NCI-H345 treated with DMSO at 0.1 percent for 48 hours (cell line): ENCODE measurements at regions not wholly inside any gene's neighbourhood (a gene's known extent, or its start where the extent isn't known, plus 50 kb on each side); places are given as distances from the start of the nearest gene placed in this dataset.

Experiments
- DNase-seq: peaks from one replicate; lab custom pipeline; 2025; ENCODE audit not compliant: unreplicated experiment; lab: John Stamatoyannopoulos, UW

DNA sequence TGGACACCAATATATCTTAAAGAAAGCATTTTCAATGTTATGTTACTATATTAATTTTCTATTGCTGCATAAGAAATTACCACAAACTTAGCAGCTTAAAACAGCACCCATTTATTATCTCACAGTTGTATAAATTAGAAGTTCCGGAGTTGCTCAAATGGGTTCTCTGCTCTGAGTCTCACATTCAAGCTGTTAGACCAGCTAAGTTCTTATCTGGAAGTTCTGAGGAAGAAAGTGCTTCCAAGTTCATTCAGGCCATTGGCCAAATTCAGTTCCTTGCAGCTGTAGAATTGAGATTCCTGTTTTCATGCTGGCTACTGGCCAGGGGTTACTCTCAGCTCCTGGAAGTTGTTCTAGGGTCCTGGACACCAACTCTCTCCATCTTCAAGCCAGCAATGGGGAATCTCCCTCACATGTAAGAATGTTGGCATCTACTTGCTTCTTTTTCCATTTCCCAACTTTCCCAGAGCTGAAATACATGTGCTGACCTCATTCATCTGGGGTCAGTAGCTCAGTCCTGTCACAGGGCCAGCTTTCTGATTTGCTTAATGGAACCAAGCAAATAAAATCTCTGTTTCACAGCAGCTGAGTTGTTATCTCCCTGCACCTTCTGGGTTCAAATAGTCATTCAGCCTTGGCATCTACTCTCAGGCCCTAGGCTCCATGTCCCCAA lies 99.6 kb upstream of the INTU start:
- no peak for DNase-seq

DNA sequence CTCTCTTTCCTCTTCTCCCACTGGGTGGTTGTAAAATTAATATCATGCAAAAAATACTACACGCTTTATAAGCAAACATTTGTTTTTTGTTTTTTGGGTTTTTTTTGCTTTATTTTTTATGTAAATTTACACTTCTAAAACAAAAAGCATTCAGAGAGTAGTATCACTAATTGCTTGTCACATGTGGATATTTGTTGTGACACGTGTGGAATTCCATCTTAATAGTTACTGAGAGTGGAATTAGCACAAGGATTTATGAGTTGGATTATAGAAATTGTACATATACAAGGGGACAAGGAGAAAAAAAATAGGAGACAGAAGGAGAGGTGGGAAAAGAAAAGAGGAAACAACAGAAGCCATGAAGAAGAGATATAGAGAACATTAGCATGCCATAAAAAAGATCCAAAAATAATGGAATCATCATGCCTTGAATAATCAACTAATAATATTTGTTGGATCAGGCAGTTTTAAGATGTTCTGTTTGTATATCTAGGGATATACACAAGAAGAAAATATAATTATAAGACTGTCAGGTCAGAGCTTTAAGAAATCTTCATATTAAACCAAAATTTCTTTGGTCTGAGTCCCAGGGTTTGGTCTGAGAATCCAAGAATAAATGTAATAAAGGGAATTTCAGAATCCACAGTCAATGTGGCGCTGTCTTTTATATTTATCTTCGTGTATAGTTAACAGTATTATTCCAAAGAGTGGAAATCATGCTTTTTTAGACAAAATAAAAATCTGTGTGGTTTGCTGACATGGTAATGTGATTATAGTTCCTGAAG lies 98.5 kb upstream of the INTU start:
- no peak for DNase-seq

DNA sequence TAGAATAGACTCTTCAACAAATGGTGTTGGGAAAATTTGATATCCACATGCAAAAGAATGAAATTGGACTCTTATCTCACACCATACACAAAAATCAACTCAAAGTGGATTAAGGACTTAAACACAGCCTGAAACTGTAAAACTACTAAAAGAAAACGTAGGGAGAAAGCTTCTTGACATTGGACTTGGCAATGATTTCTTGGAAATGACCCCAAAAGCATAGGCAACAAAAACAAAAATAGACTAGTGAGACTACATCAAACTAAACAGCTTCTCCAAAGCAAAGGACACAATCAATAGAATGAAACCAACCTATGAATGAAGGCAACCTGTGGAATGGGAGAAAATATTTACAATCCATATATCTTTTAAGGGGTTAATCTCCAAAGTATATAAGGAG lies 94.7 kb upstream of the INTU start:
- DNase-seq = no peak

DNA sequence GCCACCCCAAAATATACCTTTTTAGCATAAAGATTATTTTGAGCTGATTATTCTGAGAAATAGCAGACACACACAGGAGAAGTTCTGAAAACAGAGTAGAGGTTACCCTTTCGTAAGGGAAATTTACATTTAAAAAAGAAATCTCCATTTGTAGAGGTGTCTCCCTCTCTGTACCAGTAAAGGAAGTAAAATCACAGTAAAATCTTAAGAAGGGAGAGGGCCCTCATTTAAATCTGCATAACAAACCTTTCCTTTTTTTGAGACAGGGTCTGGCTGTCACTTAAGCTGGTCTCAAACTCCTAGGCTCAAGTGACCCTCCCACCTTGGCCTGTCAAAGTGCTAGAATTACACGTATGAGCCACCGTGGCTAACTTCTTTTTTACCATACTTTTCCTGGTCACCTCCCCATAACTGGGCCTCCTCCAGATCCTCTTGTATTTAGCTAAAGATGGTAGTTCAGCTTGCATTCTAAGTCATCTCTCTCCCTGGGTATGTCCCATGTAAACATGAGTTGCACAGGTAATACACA lies 92.2 kb upstream of the INTU start:
- DNase-seq = no peak

DNA sequence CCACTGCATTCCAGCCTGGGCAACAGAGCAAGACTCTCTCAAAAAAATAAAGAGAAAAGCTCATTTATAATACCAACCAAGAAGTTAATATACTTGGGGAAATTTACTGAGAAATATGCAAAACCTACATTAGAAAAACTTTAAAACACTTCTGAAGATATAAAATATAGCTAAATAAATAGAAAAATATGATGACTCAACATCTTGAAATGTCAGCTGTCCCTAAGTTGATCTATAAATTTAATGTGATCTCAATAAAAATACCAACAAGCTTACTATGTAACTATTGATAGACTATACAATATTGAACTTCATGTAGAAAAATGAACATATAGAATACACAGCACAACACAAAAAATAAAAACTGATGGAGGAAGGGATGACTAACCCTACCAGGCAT lies 87.5 kb upstream of the INTU start:
- DNase-seq = no peak

DNA sequence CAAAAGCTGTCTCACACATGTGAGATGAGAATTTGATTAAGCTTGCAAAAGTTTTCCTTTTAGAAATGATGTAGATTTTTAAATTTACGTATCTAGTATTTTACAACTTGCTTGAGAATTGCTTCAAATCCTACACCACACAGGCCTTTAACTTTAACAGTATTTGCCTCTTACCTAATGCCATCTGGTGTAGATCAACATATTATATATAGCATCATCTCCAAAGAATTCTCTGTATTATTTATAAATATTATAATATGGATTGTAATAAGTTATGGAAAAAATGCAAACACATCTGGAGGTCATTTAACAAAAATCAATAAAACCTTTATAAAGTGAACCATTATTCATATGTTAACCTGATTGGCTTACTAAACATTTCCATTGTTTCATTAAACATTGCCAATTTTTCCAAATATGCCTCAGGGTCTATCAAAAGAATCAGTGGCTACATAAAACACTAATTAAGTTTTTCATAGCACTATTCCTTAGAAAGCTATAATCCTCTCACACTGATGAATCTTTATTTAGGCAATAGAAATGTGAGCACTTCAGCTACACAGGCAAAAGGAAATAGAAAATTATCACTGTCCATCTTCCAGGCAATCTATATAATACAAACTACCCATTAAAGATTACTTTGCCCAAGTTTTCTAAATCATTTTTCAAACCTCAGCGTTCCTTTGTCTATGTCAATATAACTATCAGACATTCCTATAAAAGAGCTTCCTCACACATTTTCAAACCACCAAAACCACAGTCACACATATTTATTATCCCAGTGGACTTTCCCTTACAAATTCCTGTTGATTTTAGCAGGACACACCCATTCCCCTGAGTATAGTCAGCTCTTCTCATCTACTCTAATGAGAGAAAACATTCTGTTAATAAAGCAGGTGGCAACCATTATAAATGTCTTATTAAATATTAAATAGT lies 83.5 kb upstream of the INTU start:
- DNase-seq = no peak

DNA sequence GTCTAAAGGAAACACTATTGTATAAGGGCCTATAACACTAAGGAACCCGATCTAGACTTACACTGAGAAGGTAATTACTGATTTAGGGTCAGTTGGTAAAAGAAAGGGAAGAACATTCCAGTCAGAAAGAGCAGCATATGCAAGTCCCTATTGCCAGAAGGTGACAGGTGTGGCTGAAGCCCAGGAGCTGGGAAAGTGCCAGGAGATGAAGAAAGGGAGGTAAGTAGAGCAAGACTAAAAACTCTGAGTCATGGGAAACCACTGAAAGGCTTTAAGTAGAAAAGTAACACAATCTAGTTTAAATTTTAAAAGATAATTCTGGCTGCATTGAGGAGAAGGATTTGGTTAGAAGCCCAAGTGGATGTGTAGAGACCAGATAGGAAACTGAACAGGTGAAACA lies 77.7 kb upstream of the INTU start:
- no peak for DNase-seq

DNA sequence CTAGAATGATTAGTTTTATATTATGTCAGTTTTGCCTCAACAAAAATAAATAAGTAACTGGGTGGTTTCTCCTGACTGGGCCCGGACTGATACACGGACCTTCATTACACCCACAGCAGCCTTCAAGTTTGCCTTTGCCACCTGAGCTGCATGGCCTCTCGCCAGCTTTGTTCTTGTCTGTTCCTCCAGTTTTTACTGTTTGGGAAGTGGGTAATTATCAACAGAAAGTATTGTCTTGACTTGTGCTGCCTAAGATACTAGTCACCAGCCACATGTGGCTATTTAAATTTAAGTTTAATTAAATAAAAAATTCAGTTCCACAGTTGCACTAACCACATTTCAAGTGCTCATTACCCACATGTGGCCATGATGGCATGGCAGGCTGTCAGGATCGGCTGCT lies 74.7 kb upstream of the INTU start:
- no peak for DNase-seq

DNA sequence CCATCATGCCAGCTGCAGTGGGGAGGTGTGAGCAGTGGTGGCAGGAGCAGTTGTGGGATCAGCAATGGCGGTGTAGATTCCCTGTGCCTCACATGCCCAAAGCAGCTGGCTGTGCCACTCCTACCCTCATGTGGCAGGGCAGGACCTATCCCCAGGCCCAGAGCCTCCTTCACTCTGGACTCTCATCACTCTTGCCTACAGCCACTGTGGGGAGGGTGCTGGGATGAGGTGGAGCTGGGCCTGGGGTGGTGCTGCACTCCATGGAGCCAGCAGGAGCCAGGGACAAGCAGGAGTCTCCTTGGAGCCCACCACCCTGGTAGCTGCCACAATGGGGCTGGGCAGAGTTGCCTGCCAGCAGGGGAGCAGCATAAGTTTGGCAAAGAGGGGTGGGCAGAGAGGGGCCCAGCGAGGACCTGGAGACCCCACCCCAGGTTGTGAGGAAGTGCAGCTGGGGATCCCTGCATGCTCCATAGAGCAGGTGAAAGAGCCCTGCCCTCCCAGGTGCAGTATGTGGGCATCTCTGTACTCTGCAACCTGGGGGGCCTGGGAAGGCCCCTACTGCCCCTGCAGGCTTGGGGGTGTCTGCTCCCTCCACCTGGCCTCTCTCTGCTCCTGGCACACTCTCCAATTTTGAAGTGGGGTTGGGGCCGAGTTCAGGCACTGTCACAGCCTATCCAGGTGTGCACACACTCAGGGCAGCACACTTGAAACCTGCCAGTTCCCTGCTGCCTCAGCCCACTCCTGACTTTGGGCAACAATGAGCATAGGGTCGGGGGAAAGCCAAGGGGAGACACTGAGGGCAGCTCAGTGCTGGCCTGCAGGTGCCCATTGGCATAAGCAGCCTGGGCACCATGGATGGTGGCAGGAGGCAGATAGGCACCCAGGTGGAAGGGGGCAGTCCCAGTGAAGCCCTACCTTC lies 74.0 kb upstream of the INTU start:
- no peak for DNase-seq

DNA sequence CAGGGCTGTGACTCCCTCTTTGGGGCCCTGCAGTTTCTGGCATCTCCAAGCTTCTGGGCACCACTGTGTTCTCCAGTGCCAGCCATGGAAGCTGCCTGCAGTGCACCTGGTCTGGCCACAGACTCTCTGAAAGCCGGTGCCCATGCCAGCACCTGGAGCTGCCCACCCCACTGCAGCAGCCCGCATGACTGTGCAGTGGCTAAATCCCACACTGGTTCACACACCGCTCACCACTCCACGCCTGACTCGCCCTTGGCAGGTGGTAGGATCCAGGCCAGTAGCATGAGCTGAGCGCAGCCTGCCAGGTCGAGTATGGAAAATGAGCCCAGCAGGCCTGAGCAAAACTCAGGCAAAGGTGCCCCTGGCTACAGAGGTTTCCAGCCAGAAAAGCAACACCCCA lies 72.8 kb upstream of the INTU start:
- DNase-seq = no peak

DNA sequence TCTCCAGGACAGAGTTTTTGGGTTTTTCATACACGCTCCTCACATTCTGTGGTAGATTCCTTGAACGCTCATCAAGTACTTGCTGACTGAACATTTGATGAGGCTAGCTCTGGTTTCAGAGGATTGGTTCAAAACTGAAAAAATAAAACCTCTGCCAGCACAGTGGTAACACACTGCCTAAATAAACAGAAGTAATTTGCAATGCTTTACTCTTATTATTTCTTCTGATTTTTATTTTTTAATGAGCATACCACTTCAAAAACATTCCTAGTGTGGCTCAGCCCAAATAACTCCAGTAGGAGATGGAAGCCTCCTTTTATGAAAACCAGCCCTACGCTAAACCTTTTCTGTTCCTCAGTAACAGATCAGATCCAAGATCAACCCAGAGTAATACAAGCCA lies 72.0 kb upstream of the INTU start:
- no peak for DNase-seq

DNA sequence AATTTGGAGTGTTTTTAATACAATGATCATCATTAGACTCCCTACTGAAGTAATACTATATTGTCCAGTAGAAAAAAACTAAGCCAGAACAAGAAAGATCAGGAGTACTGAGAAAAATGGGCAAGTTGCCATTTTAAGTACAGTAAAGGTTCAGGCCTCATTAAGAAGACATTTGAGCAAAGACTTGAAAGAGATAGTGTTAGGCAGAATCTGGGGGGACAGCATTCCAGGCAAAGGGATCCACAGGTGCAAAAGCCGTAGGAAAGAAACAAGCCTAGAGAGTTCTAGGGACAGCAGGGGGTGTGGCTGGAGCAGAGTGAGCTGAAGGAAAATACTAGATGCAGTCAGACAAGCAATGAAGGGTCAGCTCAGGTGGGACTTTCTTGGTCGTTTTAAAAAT lies 58.1 kb upstream of the INTU start:
- no peak for DNase-seq

DNA sequence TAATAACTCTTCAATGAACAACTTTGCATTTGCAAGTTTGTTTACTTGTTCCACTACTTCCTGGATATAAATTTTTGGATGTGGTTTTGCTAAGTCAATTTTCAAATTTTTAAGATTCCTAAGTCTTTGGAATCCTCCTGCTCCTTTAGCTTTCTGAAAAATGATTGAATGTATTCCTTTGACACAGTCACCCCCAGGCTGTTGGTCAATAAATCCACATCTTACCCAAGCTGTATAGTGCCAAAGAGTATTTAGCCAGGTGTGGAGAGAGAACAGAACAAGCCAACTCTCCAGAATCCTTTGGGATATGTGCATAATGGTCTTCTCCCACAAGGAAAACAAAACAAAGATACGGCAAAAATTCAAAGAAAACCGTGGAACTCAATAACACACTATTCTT lies 56.9 kb upstream of the INTU start:
- no peak for DNase-seq

DNA sequence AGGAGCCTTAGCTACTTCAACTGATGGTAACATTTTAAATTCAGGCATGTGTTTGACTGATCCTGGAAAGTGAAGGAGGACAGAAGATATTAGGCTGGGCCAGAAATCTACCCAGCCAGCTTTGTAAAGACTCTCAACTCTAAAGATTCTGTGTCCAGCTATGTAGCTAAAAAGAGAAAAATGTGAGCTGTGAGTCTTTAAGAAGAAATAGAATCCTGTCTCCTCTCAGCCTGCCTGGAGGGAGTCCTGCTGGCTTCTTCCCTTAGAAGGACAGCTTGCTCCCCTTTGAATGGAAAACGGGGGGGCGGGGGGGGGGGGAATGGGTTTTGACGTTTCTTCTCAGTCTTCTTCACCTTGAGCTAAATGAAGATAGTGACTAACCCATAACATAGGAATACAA lies 54.3 kb upstream of the INTU start:
- no peak for DNase-seq

DNA sequence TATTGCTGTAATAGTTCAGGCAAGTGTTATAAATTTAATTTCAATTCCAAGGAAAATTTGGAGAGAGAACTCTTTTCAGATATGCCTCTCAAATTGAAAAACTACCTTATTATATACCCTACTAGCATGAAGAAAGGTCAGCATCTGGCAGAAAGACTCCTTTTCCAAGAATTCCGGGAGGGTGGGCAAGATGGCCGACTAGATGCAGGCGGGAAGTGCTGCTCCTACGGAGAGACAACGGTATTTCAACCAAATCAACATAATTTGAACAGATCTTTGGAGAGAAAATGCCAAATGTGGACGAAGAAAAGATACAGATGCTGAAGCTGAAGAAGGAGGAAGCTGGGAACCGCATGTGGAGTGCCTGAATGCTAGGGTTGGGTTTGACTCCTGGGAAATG lies 53.8 kb upstream of the INTU start:
- no peak for DNase-seq

DNA sequence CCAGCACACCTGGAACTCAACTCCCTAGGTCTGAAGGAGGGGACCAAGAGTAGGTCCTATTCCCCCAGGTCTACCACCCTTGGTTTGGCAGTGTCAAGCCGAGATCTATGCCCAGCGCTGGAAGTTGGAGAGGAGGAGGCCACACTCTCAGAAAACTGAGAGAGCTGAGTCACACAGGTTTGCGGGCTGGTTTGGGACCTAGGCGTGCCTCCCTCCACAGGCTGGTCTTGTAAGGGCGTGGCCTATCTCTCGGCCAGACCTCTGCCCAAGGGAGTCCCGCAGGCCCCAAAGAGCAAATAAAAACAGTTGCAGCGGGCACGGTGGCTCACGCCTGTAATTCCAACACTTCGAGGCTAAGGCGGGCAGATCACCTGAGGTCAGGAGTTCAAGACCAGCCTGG lies 52.9 kb upstream of the INTU start:
- no peak for DNase-seq

DNA sequence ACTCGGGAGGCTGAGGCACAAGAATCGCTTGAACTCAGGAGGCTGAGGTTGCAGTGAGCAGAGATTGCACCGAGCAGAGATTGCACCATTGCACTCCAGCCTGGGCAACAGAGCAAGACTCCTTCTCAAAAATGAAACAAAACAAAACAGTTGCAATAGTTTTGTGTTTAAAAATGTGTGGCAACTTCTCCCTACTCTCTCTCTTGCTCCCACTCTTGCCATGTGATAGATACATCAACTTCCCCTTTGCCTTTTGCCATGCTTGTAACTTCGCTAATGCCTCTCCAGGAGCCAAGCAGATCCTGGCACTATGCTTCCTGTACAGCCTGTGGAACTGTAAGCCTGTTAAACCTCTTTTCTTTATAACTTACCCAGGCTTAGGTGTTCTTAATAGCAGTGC lies 52.5 kb upstream of the INTU start:
- no peak for DNase-seq

DNA sequence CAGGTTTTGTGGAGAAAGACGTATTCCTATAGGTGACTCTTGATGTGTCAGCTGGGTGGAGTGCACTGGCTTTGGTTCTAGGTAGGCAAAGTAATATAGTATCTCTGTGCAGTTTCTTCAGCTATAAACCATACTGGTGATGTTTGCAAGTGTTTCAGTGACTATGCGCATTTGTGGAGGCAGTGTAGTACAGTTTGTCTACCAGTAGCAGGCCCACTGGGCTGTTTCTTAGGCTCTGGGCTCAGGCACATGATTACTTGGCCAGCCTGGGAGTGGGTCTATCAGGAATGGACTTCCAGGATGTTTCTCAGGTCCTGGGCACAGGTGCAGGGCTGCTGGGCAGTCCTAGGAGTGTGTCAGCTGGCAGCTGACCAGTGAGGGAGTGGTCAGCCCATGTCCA lies 51.9 kb upstream of the INTU start:
- no peak for DNase-seq
